ENCODE measurements at regions not wholly inside any gene's neighbourhood (a gene's known extent, or its start where the extent isn't known, plus 50 kb on each side); places are given as distances from the start of the nearest gene placed in this dataset.

DNA sequence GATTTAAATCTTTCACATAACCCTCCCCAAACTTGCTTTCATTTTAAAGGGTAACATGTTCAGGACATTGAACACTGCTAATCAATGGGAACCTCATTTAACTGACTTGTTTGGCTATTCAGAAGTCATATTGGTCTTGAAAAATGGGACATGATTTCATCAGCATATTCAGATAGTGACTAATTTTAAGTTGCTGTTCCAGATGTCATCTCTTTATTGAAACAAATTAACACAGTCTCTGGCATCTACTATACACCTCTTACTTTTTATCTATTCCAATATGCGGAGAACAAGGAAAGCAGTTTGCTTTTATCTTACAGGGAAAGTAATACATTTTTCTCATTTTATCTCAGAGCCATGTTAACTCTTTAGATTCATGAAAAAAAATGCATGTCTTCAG is 310.1 kb downstream of the S1PR1 start:
- no peak for TF ChIP-seq POLR2A (IDR thresholded peaks at IDR 0.05)
- TF ChIP-seq, protein P1, sequence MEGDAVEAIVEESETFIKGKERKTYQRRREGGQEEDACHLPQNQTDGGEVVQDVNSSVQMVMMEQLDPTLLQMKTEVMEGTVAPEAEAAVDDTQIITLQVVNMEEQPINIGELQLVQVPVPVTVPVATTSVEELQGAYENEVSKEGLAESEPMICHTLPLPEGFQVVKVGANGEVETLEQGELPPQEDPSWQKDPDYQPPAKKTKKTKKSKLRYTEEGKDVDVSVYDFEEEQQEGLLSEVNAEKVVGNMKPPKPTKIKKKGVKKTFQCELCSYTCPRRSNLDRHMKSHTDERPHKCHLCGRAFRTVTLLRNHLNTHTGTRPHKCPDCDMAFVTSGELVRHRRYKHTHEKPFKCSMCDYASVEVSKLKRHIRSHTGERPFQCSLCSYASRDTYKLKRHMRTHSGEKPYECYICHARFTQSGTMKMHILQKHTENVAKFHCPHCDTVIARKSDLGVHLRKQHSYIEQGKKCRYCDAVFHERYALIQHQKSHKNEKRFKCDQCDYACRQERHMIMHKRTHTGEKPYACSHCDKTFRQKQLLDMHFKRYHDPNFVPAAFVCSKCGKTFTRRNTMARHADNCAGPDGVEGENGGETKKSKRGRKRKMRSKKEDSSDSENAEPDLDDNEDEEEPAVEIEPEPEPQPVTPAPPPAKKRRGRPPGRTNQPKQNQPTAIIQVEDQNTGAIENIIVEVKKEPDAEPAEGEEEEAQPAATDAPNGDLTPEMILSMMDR (IDR thresholded peaks at IDR 0.05) = no peak
- intact Hi-C loops (cut with DNase I) = no loop called here
- Histone ChIP-seq H3K36me3 (no peaks in the 10 kb centered on the region), H3K27ac (no peak overlapping the region), H3K27me3 (no peaks in the 10 kb centered on the region), H3K4me1 (no peaks in the 10 kb centered on the region), H3K9me3 (no peaks in the 10 kb centered on the region), H3K4me3 (no peak overlapping the region)
- WGBS, 4 donors = 0% methylated on average over 1 of the region's 1 CpG
- ATAC-seq = no peak
- no peak for DNase-seq

DNA sequence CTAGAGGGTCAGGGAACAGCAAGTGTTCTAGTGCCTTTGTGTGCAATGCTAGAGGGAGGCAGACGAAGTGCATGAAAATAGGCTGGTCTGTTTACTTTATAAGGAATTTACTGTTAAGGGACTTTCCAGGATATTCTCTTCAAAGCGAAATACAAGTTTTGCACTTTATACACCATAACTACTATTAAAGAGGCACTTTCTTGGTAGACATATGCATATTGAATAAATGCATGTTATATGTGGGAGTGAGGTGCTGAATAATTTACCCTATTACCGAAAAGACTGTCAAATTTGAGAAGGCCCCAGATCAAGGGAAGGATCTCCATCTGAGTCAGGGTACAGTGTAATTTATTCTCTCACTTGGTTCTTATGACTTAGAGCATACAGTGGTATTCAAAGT is 310.5 kb downstream of the S1PR1 start:
- intact Hi-C loops (cut with DNase I) = no loop called here

DNA sequence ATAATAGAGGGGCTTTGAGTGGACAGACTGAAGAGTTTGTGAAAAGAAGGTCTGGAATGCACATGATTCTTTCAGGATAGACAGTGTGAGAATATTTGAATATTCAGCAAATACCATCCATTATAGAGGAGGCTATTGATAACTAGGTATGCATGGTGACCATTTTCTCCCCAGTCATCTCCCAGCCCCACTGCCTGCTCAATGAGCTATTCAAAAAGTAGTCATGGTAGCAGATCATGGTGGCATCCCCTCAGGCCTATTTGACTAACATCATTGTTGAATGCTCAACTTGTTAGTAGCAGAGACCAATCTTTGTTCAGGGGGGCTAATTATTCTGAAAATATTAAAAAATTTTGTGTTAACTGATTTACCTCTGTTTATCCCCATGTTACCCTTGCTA is 311.6 kb downstream of the S1PR1 start:
- H3K4me1 ChIP-seq = no peaks in the 10 kb centered on the region
- intact Hi-C loops (cut with DNase I) = no loop called here
- H3K9me3 ChIP-seq = no peaks in the 10 kb centered on the region
- no peak for DNase-seq
- TF ChIP-seq POLR2A (IDR thresholded peaks at IDR 0.05) = no peak
- TF ChIP-seq, protein P1 (IDR thresholded peaks at IDR 0.05) = no peak
- H3K36me3 ChIP-seq = no peaks in the 10 kb centered on the region
- H3K27ac ChIP-seq = no peak overlapping the region
- no peaks in the 10 kb centered on the region for H3K27me3 ChIP-seq
- no peak for ATAC-seq
- no peak overlapping the region for H3K4me3 ChIP-seq

More for the DNA sequence above, 310.5 kb downstream of the S1PR1 start:
- Histone ChIP-seq H3K27ac (no peak overlapping the region), H3K4me3 (no peak overlapping the region), H3K4me1 (no peaks in the 10 kb centered on the region), H3K27me3 (no peaks in the 10 kb centered on the region), H3K36me3 (no peaks in the 10 kb centered on the region), H3K9me3 (no peaks in the 10 kb centered on the region)
- no peak for DNase-seq
- WGBS, 4 donors = 58 to 77% (median 60%) methylated on average over 3 of the region's 3 CpGs
- TF ChIP-seq POLR2A (IDR thresholded peaks at IDR 0.05) = no peak
- TF ChIP-seq, protein P1 (IDR thresholded peaks at IDR 0.05) = no peak
- ATAC-seq = no peak

DNA sequence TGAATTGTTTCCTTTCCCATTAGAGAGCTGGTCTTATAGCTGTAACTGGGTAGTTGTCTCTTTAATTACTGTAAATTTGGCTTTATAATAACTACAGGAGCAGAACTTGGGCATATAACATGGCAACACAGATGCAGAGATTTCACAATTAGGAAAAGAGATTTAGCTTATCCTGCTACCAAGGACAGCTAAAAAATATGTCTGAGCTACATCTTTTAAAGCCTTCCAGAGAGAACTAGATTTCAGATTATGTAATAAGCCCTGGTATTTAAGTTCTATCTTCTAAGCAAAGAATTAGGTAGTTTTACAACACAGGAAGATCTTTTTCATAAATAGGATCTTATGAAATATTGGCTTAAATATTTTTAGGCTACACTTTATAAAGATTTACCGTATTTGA is 313.8 kb downstream of the S1PR1 start:
- Histone ChIP-seq H3K4me3 (no peak overlapping the region), H3K9me3 (peaks cover 0 to 4% (median 0%) of the 10 kb centered on the region in 12 donors), H3K27me3 (no peaks in the 10 kb centered on the region), H3K36me3 (no peaks in the 10 kb centered on the region), H3K4me1 (no peaks in the 10 kb centered on the region), H3K27ac (no peak overlapping the region)
- no peak for DNase-seq
- 88 to 98% (median 95%) methylated on average over 1 of the region's 1 CpG for WGBS, 4 donors
- ATAC-seq = no peak
- intact Hi-C loops (cut with DNase I) = no loop called here
- no peak for TF ChIP-seq POLR2A (IDR thresholded peaks at IDR 0.05)
- TF ChIP-seq, protein P1 (IDR thresholded peaks at IDR 0.05) = no peak

All from heart left ventricle (tissue), 16 donors.